Ishikawa (cell line): ENCODE measurements at regions not wholly inside any gene's neighbourhood (a gene's known extent, or its start where the extent isn't known, plus 50 kb on each side); places are given as distances from the start of the nearest gene placed in this dataset.

ENCODE experiments used
- CEBPB ChIP-seq: IDR thresholded peaks from 2 replicates; pipeline ENCODE4 v1.6.1; 2012
- CREB1 ChIP-seq: IDR thresholded peaks from 2 replicates; pipeline ENCODE4 v1.6.1; 2012; ENCODE audit warnings: low read depth
- EGR1 ChIP-seq: IDR thresholded peaks from 2 replicates; pipeline ENCODE4 v1.6.1; 2012
- EP300 ChIP-seq: IDR thresholded peaks from 2 replicates; pipeline ENCODE4 v1.6.1; 2012; ENCODE audit warnings: borderline replicate concordance
- FOXM1 ChIP-seq: IDR thresholded peaks from 2 replicates; pipeline ENCODE4 v1.6.1; 2012; ENCODE audit warnings: low read depth, borderline replicate concordance
- NFIC ChIP-seq: IDR thresholded peaks from 2 replicates; pipeline ENCODE4 v1.6.1; 2012
- RAD21 ChIP-seq: IDR thresholded peaks from 2 replicates; pipeline ENCODE4 v1.6.1; 2012; ENCODE audit warnings: low read depth
- TAF1 ChIP-seq: IDR thresholded peaks from 2 replicates; pipeline ENCODE4 v1.6.1; 2012; ENCODE audit warnings: low read depth, mild to moderate bottlenecking
- TCF12 ChIP-seq: IDR thresholded peaks from 2 replicates; pipeline ENCODE4 v1.6.1; 2012; ENCODE audit warnings: low read depth
- TEAD4 ChIP-seq: IDR thresholded peaks from 2 replicates; pipeline ENCODE4 v1.6.1; 2012
- YY1 ChIP-seq: IDR thresholded peaks from 2 replicates; pipeline ENCODE4 v1.6.1; 2012; ENCODE audit warnings: low read depth
- ZBTB7A ChIP-seq: IDR thresholded peaks from 2 replicates; pipeline ENCODE4 v1.6.1; 2012; ENCODE audit warnings: low read depth
- TF ChIP-seq, protein P1 (sequence below): IDR thresholded peaks from 2 replicates; pipeline ENCODE4 v1.6.1; 2012
- TF ChIP-seq, protein P2 (sequence below): IDR thresholded peaks from 2 replicates; pipeline ENCODE4 v1.6.1; 2012
- TF ChIP-seq, protein P3 (sequence below): IDR thresholded peaks from 2 replicates; pipeline ENCODE4 v1.6.1; 2012; ENCODE audit warnings: low read depth, mild to moderate bottlenecking

DNA sequence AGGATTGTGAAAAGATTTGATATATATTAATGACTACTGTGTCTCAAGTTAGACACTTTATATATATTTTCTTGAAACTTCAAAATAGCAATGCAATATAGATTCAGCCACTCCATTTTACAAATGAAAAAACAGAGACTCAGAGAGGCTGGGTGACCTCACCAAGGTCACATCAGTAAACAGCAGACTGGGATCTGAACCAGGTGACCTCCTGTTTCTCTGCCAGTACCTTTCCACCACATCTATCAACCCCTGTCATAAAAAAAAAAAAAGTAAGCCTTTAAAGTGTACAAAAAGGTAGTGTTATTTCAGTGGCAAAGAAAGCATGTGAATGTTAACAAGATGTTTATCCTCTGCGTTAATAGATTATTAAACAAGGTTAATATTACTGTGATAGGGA, 466.5 kb upstream of the DYNLRB2 start:
- TF ChIP-seq, protein P1, sequence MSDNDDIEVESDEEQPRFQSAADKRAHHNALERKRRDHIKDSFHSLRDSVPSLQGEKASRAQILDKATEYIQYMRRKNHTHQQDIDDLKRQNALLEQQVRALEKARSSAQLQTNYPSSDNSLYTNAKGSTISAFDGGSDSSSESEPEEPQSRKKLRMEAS, result no peak
- TF ChIP-seq EP300 (no peak), CEBPB (no peak), TAF1 (no peak), TEAD4 (no peak), RAD21 (no peak), FOXM1 (no peak), YY1 (no peak), EGR1 (no peak), NFIC (no peak), ZBTB7A (no peak)
- TF ChIP-seq, protein P2, sequence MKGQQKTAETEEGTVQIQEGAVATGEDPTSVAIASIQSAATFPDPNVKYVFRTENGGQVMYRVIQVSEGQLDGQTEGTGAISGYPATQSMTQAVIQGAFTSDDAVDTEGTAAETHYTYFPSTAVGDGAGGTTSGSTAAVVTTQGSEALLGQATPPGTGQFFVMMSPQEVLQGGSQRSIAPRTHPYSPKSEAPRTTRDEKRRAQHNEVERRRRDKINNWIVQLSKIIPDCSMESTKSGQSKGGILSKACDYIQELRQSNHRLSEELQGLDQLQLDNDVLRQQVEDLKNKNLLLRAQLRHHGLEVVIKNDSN, result no peak
- TF ChIP-seq, protein P3, sequence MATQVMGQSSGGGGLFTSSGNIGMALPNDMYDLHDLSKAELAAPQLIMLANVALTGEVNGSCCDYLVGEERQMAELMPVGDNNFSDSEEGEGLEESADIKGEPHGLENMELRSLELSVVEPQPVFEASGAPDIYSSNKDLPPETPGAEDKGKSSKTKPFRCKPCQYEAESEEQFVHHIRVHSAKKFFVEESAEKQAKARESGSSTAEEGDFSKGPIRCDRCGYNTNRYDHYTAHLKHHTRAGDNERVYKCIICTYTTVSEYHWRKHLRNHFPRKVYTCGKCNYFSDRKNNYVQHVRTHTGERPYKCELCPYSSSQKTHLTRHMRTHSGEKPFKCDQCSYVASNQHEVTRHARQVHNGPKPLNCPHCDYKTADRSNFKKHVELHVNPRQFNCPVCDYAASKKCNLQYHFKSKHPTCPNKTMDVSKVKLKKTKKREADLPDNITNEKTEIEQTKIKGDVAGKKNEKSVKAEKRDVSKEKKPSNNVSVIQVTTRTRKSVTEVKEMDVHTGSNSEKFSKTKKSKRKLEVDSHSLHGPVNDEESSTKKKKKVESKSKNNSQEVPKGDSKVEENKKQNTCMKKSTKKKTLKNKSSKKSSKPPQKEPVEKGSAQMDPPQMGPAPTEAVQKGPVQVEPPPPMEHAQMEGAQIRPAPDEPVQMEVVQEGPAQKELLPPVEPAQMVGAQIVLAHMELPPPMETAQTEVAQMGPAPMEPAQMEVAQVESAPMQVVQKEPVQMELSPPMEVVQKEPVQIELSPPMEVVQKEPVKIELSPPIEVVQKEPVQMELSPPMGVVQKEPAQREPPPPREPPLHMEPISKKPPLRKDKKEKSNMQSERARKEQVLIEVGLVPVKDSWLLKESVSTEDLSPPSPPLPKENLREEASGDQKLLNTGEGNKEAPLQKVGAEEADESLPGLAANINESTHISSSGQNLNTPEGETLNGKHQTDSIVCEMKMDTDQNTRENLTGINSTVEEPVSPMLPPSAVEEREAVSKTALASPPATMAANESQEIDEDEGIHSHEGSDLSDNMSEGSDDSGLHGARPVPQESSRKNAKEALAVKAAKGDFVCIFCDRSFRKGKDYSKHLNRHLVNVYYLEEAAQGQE, result no peak

DNA sequence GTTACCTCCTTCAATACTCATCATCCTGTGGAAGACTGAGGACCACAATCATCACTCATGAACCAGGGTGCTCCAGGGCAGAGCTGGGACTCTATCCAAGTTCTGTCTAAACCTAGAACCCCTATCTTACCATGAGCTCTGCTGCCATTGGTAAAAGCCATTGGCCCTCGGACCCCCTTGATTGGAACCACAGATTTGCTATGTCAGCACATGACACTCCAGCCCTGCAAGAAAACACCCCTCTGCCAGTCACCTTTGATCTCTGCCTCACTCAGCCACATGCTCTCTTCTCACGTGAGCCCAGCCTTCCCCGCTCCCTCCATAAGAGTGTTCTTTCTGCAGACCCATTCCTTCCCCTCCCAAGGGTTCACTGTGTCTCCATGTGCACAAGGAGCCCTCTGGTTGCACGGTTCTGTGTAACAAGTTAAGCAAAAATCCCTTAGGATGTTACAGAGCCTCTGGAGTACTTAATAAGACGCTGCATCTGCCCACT, 468.8 kb upstream of the DYNLRB2 start:
- TF ChIP-seq TCF12 (no peak), EP300 (no peak), CREB1 (no peak), CEBPB (no peak), TEAD4 (no peak), ZBTB7A (no peak), TAF1 (no peak), FOXM1 (no peak), EGR1 (no peak), RAD21 (no peak), NFIC (no peak), YY1 (no peak)
- TF ChIP-seq, protein P1, result no peak
- TF ChIP-seq, protein P3, result no peak
- TF ChIP-seq, protein P2, result no peak

DNA sequence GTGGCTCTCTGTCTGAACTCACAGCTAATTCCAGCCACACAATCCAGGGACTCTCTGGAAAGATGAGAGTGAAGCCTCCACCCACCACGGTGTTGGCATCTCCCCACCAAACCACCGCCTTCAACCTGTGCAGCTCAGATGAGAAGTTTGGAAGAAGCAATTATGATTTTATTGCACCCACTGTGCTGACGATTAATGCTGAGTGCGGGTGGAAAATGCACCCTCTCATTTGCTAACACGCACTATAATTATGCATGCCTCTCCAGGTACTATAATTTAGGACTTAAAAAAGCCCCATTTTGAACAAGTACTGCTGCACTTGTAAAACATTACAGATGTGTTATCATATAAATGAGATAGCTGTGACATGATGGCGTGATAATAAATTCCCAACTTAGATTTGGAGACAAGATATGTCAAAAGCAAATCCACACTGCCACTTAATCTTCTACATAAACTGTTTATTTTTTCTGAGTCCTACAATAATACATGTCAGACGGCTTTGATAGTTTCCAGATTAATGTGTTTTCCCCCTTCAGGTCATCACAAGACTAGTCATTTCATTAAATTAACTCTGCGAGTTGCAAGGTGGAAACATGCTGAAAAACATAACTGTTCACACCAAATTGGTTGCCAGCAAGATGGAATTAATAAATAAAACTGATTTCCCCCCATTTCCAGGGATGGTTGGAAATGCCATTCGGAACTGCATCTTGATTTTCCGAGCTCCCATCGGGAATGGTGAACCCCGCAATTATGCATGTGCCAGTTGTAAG, 466.5 kb upstream of the MAF start:
- TF ChIP-seq TCF12 (no peak), RAD21 (no peak), FOXM1 (no peak), EGR1 (no peak), NFIC (no peak), TEAD4 (no peak), ZBTB7A (no peak), EP300 (no peak), TAF1 (no peak), CREB1 (no peak), CEBPB (no peak)
- TF ChIP-seq, protein P2, result no peak
- TF ChIP-seq, protein P1, result no peak
- TF ChIP-seq, protein P3, result no peak
